ENCODE measurements at regions not wholly inside any gene's neighbourhood (a gene's known extent, or its start where the extent isn't known, plus 50 kb on each side); places are given as distances from the start of the nearest gene placed in this dataset.

DNA sequence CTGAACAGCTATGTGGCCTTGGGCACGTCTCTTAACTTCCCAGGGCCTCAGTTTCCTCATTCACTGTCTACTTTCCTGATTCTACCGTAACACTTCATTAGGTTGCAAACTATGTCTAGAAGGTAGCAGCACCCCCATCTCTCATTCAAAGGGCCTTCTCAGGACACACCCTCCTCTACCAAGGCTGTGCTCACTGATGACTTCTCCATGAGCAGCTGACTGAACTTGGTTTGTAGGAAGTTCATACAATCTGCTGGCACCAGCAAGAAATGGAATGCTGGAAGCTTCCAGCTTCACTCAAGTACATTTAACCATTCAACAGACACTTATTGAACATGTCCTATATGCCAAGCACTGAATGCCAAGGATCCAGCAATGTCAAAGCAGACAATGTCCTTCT, 250.8 kb upstream of the CTAGE1 start:
- H3K27ac ChIP-seq, result no peak overlapping the region
- no peak overlapping the region for H3K4me3 ChIP-seq
- DNase-seq (ENCODE audit: low spot score), result no peak
- H3K36me3 ChIP-seq, result no peaks in the 10 kb centered on the region
- peaks cover 0 to 16% of the 10 kb centered on the region in 2 donors for H3K9me3 ChIP-seq
- H3K27me3 ChIP-seq, result no peaks in the 10 kb centered on the region
- H3K4me1 ChIP-seq, result no peaks in the 10 kb centered on the region
- TF ChIP-seq, protein P1, sequence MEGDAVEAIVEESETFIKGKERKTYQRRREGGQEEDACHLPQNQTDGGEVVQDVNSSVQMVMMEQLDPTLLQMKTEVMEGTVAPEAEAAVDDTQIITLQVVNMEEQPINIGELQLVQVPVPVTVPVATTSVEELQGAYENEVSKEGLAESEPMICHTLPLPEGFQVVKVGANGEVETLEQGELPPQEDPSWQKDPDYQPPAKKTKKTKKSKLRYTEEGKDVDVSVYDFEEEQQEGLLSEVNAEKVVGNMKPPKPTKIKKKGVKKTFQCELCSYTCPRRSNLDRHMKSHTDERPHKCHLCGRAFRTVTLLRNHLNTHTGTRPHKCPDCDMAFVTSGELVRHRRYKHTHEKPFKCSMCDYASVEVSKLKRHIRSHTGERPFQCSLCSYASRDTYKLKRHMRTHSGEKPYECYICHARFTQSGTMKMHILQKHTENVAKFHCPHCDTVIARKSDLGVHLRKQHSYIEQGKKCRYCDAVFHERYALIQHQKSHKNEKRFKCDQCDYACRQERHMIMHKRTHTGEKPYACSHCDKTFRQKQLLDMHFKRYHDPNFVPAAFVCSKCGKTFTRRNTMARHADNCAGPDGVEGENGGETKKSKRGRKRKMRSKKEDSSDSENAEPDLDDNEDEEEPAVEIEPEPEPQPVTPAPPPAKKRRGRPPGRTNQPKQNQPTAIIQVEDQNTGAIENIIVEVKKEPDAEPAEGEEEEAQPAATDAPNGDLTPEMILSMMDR (IDR thresholded peaks at IDR 0.05), result no peak

DNA sequence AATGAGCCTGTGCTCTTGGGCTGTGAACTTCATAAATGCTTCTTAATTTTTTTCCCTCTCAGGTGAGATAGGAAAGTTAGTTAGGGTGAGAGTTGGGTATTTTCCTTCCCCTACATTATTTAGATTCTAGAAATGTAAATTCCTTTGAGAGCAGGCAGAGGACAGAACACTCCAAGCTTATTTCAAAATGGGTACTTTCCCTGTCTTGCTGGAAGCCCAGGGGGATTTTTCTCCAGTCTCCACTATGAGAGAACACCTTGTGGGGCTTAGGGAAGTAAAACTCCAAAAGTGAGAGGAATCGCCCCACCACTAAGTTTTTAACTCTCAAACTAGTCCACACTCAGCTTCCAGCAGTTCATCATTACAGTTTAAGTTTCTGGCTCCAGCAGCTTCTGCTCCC, 253.2 kb upstream of the CTAGE1 start:
- H3K4me1 ChIP-seq, result no peaks in the 10 kb centered on the region
- no peak overlapping the region for H3K27ac ChIP-seq
- no peaks in the 10 kb centered on the region for H3K27me3 ChIP-seq
- H3K4me3 ChIP-seq, result no peak overlapping the region
- H3K36me3 ChIP-seq, result no peaks in the 10 kb centered on the region
- TF ChIP-seq, protein P1 (IDR thresholded peaks at IDR 0.05), result no peak
- H3K9me3 ChIP-seq, result no peaks in the 10 kb centered on the region
- no peak for DNase-seq (ENCODE audit: low spot score)

DNA sequence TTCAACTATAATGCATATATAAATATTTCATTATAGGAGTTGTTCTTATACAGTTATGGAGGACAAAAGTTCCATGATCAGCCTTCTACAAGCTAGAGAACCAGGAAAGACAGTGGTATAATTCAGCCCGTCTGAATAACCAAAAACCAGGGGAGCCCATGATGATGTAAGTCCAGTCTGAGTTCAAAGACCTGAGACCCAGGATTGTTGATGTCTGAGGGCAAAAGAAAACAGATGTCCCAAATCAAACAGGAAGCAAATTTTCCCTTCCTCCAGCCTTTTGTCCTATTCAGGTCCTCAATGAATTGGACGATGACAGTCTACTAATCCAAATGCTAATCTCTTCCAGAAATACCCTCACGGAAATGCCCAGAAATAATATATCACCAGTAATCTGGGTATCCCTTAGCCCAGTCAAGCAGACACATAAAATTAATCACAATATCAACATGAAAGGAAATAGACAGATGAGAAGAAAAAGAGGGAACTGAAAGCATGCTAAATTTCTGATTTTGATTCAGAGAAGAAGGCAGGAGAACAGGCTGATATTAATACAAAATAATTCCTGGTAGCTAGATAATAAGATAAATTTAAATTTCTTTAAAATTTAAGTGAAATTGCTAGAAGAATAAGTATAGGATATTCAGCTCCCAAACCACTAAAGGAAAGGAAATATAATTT, 255.6 kb upstream of the CTAGE1 start:
- Histone ChIP-seq H3K4me3 (no peak overlapping the region), H3K9me3 (no peaks in the 10 kb centered on the region), H3K27me3 (no peaks in the 10 kb centered on the region), H3K36me3 (no peaks in the 10 kb centered on the region), H3K4me1 (no peaks in the 10 kb centered on the region), H3K27ac (no peak overlapping the region)
- TF ChIP-seq, protein P1 (IDR thresholded peaks at IDR 0.05), result no peak
- no peak for DNase-seq (ENCODE audit: low spot score)

DNA sequence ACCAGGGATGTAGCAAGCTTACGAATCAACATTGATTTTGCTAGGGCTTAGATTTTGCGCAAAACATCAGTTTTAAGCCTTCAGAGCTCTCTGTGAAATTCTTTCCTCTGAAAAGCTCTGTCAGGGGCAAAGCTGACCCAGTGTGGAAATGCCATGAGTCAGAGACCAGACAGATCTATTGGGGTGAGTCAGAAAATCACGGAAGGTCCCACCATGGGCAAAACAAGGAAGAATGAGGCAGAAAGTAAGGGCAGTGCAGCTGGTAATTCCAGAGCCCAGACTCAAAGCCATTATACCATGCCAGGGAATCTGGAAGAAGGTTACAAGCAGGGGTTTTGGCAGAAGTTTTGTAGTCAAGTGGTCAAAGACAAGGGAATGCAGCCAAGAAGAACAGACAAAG, 256.6 kb upstream of the CTAGE1 start:
- Histone ChIP-seq H3K4me1 (no peaks in the 10 kb centered on the region), H3K9me3 (no peaks in the 10 kb centered on the region), H3K27ac (no peak overlapping the region), H3K4me3 (no peak overlapping the region), H3K27me3 (no peaks in the 10 kb centered on the region), H3K36me3 (no peaks in the 10 kb centered on the region)
- TF ChIP-seq, protein P1 (IDR thresholded peaks at IDR 0.05), result no peak
- DNase-seq (ENCODE audit: low spot score), result no peak

DNA sequence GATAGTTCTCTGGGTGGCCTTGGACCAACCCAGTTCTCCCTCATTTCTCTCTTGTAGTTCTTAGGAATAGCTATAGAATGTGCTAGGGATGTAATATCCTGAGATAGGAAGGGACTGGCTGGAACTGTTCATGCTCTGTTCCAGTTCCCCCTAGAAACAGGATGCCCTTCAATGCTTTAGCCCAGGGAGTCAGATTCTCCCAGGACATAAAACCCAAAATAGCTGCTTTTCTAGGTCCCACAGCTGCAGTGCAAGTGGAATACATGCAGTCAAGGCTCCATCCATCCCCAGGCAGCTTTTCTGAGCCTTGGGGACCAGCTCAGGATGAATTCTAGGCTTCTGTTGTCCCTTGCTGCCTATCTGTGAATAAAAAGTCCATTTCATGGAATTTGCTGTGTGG, 257.3 kb upstream of the CTAGE1 start:
- Histone ChIP-seq H3K27me3 (no peaks in the 10 kb centered on the region), H3K36me3 (no peaks in the 10 kb centered on the region), H3K4me1 (no peaks in the 10 kb centered on the region), H3K9me3 (no peaks in the 10 kb centered on the region), H3K4me3 (no peak overlapping the region), H3K27ac (no peak overlapping the region)
- TF ChIP-seq, protein P1 (IDR thresholded peaks at IDR 0.05), result no peak
- no peak for DNase-seq (ENCODE audit: low spot score)

DNA sequence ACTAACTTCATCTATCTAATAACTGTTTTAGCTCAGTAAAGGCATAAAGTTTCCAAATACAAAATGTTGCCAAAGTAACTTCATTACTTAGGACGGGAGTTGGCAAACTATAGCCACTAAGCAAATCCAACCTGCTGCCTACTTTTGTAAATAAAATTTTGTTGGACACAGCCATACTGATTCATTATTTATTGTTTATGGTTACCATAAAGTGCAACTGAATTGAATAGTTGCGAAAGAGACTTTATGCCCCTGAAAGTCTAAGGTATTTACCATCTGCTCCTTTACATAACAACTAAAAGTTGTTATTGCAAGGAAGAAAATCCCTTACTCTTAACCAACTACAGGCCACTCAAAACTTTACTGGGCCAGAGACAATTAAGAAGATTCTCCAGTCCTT, 256.7 kb upstream of the RBBP8 start:
- Histone ChIP-seq H3K27me3 (no peaks in the 10 kb centered on the region), H3K4me3 (no peak overlapping the region), H3K9me3 (no peaks in the 10 kb centered on the region), H3K27ac (no peak overlapping the region), H3K4me1 (no peaks in the 10 kb centered on the region), H3K36me3 (no peaks in the 10 kb centered on the region)
- TF ChIP-seq, protein P1 (IDR thresholded peaks at IDR 0.05), result no peak
- DNase-seq (ENCODE audit: low spot score), result no peak
